ENCODE measurements at regions not wholly inside any gene's neighbourhood (a gene's known extent, or its start where the extent isn't known, plus 50 kb on each side); places are given as distances from the start of the nearest gene placed in this dataset.

DNA sequence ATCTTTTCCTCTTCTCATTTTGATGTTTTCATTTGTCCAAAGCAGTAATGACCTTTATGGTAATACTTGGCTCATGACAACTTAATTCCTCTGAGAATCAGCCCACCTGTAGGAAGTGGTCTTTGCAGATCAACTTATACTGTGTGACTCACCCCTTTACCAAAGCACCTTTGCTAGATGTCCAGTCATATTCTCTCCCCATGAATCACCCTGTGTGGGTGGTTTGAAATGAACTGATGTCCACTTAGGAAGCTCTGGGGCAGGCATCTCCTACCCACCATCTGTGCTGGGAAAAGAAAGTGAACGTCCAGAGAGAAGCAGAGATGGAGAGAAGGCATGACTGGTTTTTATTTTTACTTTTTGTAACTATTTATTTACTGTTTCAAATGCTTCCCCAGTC lies 410.3 kb downstream of the KIF20B start:
- TF ChIP-seq, protein P1, sequence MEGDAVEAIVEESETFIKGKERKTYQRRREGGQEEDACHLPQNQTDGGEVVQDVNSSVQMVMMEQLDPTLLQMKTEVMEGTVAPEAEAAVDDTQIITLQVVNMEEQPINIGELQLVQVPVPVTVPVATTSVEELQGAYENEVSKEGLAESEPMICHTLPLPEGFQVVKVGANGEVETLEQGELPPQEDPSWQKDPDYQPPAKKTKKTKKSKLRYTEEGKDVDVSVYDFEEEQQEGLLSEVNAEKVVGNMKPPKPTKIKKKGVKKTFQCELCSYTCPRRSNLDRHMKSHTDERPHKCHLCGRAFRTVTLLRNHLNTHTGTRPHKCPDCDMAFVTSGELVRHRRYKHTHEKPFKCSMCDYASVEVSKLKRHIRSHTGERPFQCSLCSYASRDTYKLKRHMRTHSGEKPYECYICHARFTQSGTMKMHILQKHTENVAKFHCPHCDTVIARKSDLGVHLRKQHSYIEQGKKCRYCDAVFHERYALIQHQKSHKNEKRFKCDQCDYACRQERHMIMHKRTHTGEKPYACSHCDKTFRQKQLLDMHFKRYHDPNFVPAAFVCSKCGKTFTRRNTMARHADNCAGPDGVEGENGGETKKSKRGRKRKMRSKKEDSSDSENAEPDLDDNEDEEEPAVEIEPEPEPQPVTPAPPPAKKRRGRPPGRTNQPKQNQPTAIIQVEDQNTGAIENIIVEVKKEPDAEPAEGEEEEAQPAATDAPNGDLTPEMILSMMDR (IDR thresholded peaks at IDR 0.05), result no peak
- TF ChIP-seq POLR2AphosphoS5 (IDR thresholded peaks at IDR 0.05), result no peak
